Esophagus muscularis mucosa (tissue), 3 donors: ENCODE measurements at regions not wholly inside any gene's neighbourhood (a gene's known extent, or its start where the extent isn't known, plus 50 kb on each side); places are given as distances from the start of the nearest gene placed in this dataset.

Experiments used
- POLR2A ChIP-seq: fragments of 450-650 bp; IDR thresholded peaks from one replicate; pipeline ENCODE4 v1.6.1; 2017; ENCODE audit warnings: antibody characterized with exemption, moderate library complexity, mild to moderate bottlenecking, low read depth
- TF ChIP-seq, protein P1 (sequence below), 3 experiments: fragments of 200-600 bp in 2 of 3; fragments of 450-650 bp in 1 of 3; sonication (generic) in 2 of 3; IDR thresholded peaks; one replicate each; pipeline ENCODE4 v1.5.1; 2017 to 2019; ENCODE audit warnings: antibody characterized with exemption in 3 of 3, mild to moderate bottlenecking in 2 of 3, moderate library complexity in 1 of 3

DNA sequence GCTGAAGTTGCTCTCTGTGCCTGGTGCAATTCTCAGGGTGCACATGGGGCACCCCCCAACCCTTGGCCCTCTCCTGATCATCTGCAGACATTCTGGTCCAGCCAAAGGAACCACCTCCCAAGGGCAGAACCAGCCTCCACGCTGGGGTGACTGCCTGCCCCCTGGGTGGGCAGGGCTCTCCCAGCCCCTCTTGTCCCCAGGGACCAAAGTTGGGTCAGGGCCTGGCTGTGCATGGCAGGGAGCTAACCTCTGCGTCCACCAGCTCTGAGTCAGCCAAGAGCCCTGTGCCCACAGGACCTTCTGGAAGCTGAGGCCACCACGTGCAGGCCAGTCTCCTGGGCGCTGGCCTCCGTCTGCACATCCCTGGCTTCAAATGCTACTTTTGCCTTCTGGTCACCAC is 101.9 kb downstream of the SIK1 start:
- TF ChIP-seq, protein P1, sequence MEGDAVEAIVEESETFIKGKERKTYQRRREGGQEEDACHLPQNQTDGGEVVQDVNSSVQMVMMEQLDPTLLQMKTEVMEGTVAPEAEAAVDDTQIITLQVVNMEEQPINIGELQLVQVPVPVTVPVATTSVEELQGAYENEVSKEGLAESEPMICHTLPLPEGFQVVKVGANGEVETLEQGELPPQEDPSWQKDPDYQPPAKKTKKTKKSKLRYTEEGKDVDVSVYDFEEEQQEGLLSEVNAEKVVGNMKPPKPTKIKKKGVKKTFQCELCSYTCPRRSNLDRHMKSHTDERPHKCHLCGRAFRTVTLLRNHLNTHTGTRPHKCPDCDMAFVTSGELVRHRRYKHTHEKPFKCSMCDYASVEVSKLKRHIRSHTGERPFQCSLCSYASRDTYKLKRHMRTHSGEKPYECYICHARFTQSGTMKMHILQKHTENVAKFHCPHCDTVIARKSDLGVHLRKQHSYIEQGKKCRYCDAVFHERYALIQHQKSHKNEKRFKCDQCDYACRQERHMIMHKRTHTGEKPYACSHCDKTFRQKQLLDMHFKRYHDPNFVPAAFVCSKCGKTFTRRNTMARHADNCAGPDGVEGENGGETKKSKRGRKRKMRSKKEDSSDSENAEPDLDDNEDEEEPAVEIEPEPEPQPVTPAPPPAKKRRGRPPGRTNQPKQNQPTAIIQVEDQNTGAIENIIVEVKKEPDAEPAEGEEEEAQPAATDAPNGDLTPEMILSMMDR (IDR thresholded peaks at IDR 0.05) = no peak
- no peak for TF ChIP-seq POLR2A
